HL-60/S4 treated with retinoic acid at 250 ng/mL for 4 days and 3 days (cell line): ENCODE measurements at regions not wholly inside any gene's neighbourhood (a gene's known extent, or its start where the extent isn't known, plus 50 kb on each side); places are given as distances from the start of the nearest gene placed in this dataset.

ENCODE experiments used
- in situ Hi-C: fragments of 300-500 bp; cut with MboI; formaldehyde crosslinking; loops from 2 replicates; pipeline ENCODE4 v1.7.0; 2022; ENCODE audit warnings: low sequenced_read_pairs

- in situ Hi-C loops: no loop called here
Observed at GRCh38 chr1:218752126-218752525, 407.0 kb downstream of the TGFB2 start.

- in situ Hi-C loops: no loop called here
Observed at GRCh38 chr1:218754477-218754876, 409.3 kb downstream of the TGFB2 start.

GRCh38 chr1:218755128-218755527 lies 410.0 kb downstream of the TGFB2 start:
- in situ Hi-C loops: no loop called here

- in situ Hi-C loops: no loop called here
Observed at GRCh38 chr1:218759795-218760194, 413.9 kb upstream of the LYPLAL1 start.

GRCh38 chr1:218760601-218761570 lies 412.8 kb upstream of the LYPLAL1 start:
- in situ Hi-C loops: no loop called here

- in situ Hi-C loops: no loop called here
Observed at GRCh38 chr1:218763538-218763937, 410.1 kb upstream of the LYPLAL1 start.

- in situ Hi-C loops: no loop called here
Observed at GRCh38 chr1:218765753-218766152, 407.9 kb upstream of the LYPLAL1 start.

- in situ Hi-C loops: no loop called here
Observed at GRCh38 chr1:218771931-218772330, 401.7 kb upstream of the LYPLAL1 start.

- in situ Hi-C loops: no loop called here
Observed at GRCh38 chr1:218772575-218772974, 401.1 kb upstream of the LYPLAL1 start.

GRCh38 chr1:218775501-218776021 lies 398.1 kb upstream of the LYPLAL1 start:
- in situ Hi-C loops: no loop called here

GRCh38 chr1:218778257-218779126 lies 395.2 kb upstream of the LYPLAL1 start:
- in situ Hi-C loops: no loop called here

GRCh38 chr1:218779341-218780100 lies 394.2 kb upstream of the LYPLAL1 start:
- in situ Hi-C loops: no loop called here

GRCh38 chr1:218783131-218783530 lies 390.5 kb upstream of the LYPLAL1 start:
- in situ Hi-C loops: no loop called here

GRCh38 chr1:218783916-218784315 lies 389.8 kb upstream of the LYPLAL1 start:
- in situ Hi-C loops: no loop called here

GRCh38 chr1:218785928-218786327 lies 387.8 kb upstream of the LYPLAL1 start:
- in situ Hi-C loops: no loop called here

- in situ Hi-C loops: no loop called here
Observed at GRCh38 chr1:218787826-218788225, 385.9 kb upstream of the LYPLAL1 start.

- in situ Hi-C loops: no loop called here
Observed at GRCh38 chr1:218796773-218797172, 376.9 kb upstream of the LYPLAL1 start.

- in situ Hi-C loops: no loop called here
Observed at GRCh38 chr1:218802799-218803198, 370.9 kb upstream of the LYPLAL1 start.

GRCh38 chr1:218803351-218803997 lies 370.2 kb upstream of the LYPLAL1 start:
- in situ Hi-C loops: no loop called here
